Neural progenitor cell (in vitro differentiated cells): ENCODE measurements at regions not wholly inside any gene's neighbourhood (a gene's known extent, or its start where the extent isn't known, plus 50 kb on each side); places are given as distances from the start of the nearest gene placed in this dataset.
"Not testable (repeated sequence)": the region's sequence is repeated elsewhere in the genome, so short reads cannot be mapped to it uniquely, and the experiment has no call there.

Experiments used
- EZH2 ChIP-seq: fragments of 200-600 bp; sonication (generic); IDR thresholded peaks from 2 replicates; pipeline ENCODE4 v1.6.1; 2017; ENCODE audit warnings: antibody characterized with exemption, mild to moderate bottlenecking, moderate library complexity
- EZH2phosphoT487 ChIP-seq: fragments of 200-600 bp; sonication (generic); IDR thresholded peaks from 2 replicates; pipeline ENCODE4 v1.6.1; 2017; ENCODE audit warnings: antibody characterized with exemption
- TF ChIP-seq, protein P1 (sequence below): fragments of 200-600 bp; sonication (generic); IDR thresholded peaks from 2 replicates; pipeline ENCODE4 v1.5.1; 2017; ENCODE audit warnings: antibody characterized with exemption, mild to moderate bottlenecking

DNA sequence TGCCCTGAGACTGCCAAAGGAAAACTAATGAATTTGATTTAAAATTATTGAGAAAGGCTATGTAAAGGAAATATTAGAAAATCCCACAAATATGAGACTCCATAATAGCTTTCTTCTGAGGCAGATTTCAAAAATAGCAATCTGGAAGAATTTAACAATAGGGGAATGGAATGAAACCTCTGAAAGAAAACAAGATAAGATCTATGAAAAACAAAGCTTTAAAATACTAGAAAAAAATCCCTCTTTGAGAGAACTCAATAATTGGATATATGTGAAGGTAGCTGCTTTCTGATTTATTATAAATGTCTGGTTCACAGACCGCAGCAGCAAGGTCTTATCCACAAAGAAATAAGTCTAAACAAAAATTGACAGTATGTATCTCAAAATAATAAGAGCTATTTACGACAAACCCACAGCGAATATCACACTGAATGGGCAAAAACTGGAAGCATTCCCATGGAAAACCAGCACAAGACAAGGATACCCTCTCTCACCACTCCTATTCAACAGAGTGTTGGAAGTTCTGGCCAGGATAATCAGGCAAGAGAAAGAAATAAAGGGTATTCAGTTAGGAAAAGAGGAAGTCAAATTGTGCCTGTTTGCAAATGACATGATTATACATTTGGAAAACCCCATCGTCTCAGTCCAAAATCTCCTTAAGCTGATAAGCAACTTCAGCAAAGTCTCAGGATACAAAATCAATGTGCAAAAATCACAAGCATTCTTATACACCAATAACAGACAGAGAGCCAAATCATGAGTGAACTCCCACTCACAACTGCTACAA, 319.3 kb upstream of the THBS1 start:
- TF ChIP-seq, protein P1, sequence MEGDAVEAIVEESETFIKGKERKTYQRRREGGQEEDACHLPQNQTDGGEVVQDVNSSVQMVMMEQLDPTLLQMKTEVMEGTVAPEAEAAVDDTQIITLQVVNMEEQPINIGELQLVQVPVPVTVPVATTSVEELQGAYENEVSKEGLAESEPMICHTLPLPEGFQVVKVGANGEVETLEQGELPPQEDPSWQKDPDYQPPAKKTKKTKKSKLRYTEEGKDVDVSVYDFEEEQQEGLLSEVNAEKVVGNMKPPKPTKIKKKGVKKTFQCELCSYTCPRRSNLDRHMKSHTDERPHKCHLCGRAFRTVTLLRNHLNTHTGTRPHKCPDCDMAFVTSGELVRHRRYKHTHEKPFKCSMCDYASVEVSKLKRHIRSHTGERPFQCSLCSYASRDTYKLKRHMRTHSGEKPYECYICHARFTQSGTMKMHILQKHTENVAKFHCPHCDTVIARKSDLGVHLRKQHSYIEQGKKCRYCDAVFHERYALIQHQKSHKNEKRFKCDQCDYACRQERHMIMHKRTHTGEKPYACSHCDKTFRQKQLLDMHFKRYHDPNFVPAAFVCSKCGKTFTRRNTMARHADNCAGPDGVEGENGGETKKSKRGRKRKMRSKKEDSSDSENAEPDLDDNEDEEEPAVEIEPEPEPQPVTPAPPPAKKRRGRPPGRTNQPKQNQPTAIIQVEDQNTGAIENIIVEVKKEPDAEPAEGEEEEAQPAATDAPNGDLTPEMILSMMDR = not testable (repeated sequence)
- not testable (repeated sequence) for TF ChIP-seq EZH2phosphoT487, EZH2
